HepG2 (cell line): ENCODE measurements at regions not wholly inside any gene's neighbourhood (a gene's known extent, or its start where the extent isn't known, plus 50 kb on each side); places are given as distances from the start of the nearest gene placed in this dataset.

Experiments
- ATAC-seq: fragments of 200-7000 bp; cut with Tn5 transposase; 3 replicates; pipeline ENCODE4 v1.9.1; 2020; ENCODE audit warnings: mild to moderate bottlenecking, moderate library complexity
- BruUV-seq: library from RNA; stranded (reverse); fragments of 400-500 nt; replicated peaks from 2 replicates; lab custom pipeline; 2021; lab: Mats Ljungman, UMichigan
- CTCF ChIA-PET: fragments of 300-600 bp; formaldehyde crosslinking; extraction: SDS; loops from one replicate; lab custom pipeline; 2021; ENCODE audit warnings: low total read pairs, inconsistent platforms, low intra/inter-chr PET ratio; lab: Yijun Ruan, JAX
- POLR2A ChIA-PET: fragments of 350-600 bp; sonication (Branson Sonifier 250); formaldehyde crosslinking; loops from one replicate; lab custom pipeline; 2020; ENCODE audit warnings: antibody characterized with exemption, inconsistent platforms; lab: Yijun Ruan, JAX
- DNase-seq: peaks from one replicate; pipeline ENCODE4 v3.0.0-alpha.2; 2015; ENCODE audit warnings: low spot score
- FAIRE-seq: peaks from 3 replicates; lab custom pipeline; 2011; peaks lifted over from hg19 to GRCh38; lab: Jason Lieb, UNC
- H2AFZ ChIP-seq: one replicate; pipeline ENCODE4 v1.6.1; 2011; ENCODE audit warnings: low read length, inconsistent platforms
- H3K27ac ChIP-seq: fragments of 300-600 bp; 3 replicates; pipeline ENCODE4 v1.8.0; 2011; ENCODE audit warnings: mixed run types, mild to moderate bottlenecking, mixed read lengths, low read length, inconsistent platforms; ENCODE audit not compliant: insufficient read depth; ENCODE audit errors: extremely low read length
- H3K27me3 ChIP-seq, 2 experiments: fragments of 200-600 bp in 1 of 2; 2 replicates in 1 of 2; 3 replicates in 1 of 2; pipeline versions ENCODE4 v1.6.0 to v1.8.0; 2011; ENCODE audit warnings: low read length in 2 of 2, mild to moderate bottlenecking in 2 of 2, moderate library complexity in 2 of 2, inconsistent platforms in 1 of 2; ENCODE audit not compliant: insufficient read depth in 2 of 2, control insufficient read depth in 1 of 2
- H3K36me3 ChIP-seq, 2 experiments: fragments of 200-600 bp in 1 of 2; replicated peaks in 1 of 2; 2 replicates in 1 of 2; 3 replicates in 1 of 2; pipeline versions ENCODE4 v1.5.1 to v1.8.0; 2011; ENCODE audit warnings: low read length in 2 of 2, inconsistent platforms in 1 of 2; ENCODE audit not compliant: insufficient read depth in 2 of 2, control insufficient read depth in 1 of 2
- H3K4me1 ChIP-seq: 2 replicates; pipeline ENCODE4 v1.5.1; 2012; ENCODE audit warnings: low read length, inconsistent platforms; ENCODE audit not compliant: insufficient read depth
- H3K4me2 ChIP-seq: 2 replicates; pipeline ENCODE4 v1.6.0; 2011; ENCODE audit warnings: low read depth, low read length, inconsistent platforms
- H3K4me3 ChIP-seq, 3 experiments: fragments of 200-600 bp in 1 of 3; sonication (generic), shearing (Covaris generic) in 1 of 3; replicated peaks in 1 of 3; 2 replicates each; pipeline ENCODE4 v1.5.1; 2011 to 2016; ENCODE audit warnings: low read length in 3 of 3, inconsistent platforms in 2 of 3, low read depth in 2 of 3, mild to moderate bottlenecking in 2 of 3, control low read depth in 1 of 3, mixed read lengths in 1 of 3; ENCODE audit not compliant: insufficient read depth in 1 of 3
- H3K79me2 ChIP-seq: one replicate; pipeline ENCODE4 v1.6.1; 2011; ENCODE audit warnings: low read length, inconsistent platforms; ENCODE audit not compliant: insufficient read depth
- H3K9ac ChIP-seq: 2 replicates; pipeline ENCODE4 v1.6.0; 2011; ENCODE audit warnings: mild to moderate bottlenecking, low read depth, low read length, inconsistent platforms; ENCODE audit not compliant: insufficient read depth
- H3K9me3 ChIP-seq: 2 replicates; pipeline ENCODE4 v1.5.1; 2012; ENCODE audit warnings: mild to moderate bottlenecking, low read length
- H4K20me1 ChIP-seq: 2 replicates; pipeline ENCODE4 v1.6.0; 2011; ENCODE audit warnings: inconsistent platforms, mild to moderate bottlenecking, low read length, moderate library complexity; ENCODE audit not compliant: insufficient read depth
- BRD4 ChIP-seq: sonication (generic); formaldehyde crosslinking; IDR thresholded peaks from 2 replicates; pipeline ENCODE4 v1.4.0; 2020; ENCODE audit warnings: missing genetic modification reagents
- ELF1 ChIP-seq: sonication (generic); formaldehyde crosslinking; IDR thresholded peaks from 2 replicates; pipeline ENCODE4 v1.4.0; 2020; ENCODE audit warnings: missing genetic modification reagents
- FOSL2 ChIP-seq: sonication (generic); formaldehyde crosslinking; IDR thresholded peaks from 2 replicates; pipeline ENCODE4 v1.4.0; 2020; ENCODE audit warnings: missing genetic modification reagents
- FOXO4 ChIP-seq: sonication (generic); formaldehyde crosslinking; conservative IDR thresholded peaks from 2 replicates; pipeline ENCODE4 v1.8.1; 2023; ENCODE audit warnings: missing genetic modification reagents
- GPN1 ChIP-seq: sonication (generic); formaldehyde crosslinking; IDR thresholded peaks from 2 replicates; pipeline ENCODE4 v1.5.1; 2020; ENCODE audit warnings: missing genetic modification reagents, borderline replicate concordance
- JUNB ChIP-seq: sonication (generic); formaldehyde crosslinking; IDR thresholded peaks from 2 replicates; pipeline ENCODE4 v1.8.0; 2022; ENCODE audit warnings: missing genetic modification reagents, mild to moderate bottlenecking, borderline replicate concordance
- SAP130 ChIP-seq: IDR thresholded peaks from 2 replicates; pipeline ENCODE4 v1.6.1; 2016; ENCODE audit warnings: low read depth
- SP140L ChIP-seq: sonication (generic); formaldehyde crosslinking; IDR thresholded peaks from 2 replicates; pipeline ENCODE4 v1.4.0; 2020; ENCODE audit warnings: missing genetic modification reagents, borderline replicate concordance
- SP4 ChIP-seq: sonication (generic); formaldehyde crosslinking; IDR thresholded peaks from 2 replicates; pipeline ENCODE4 v1.8.1; 2023; ENCODE audit warnings: mild to moderate bottlenecking, missing genetic modification reagents
- SPEN ChIP-seq: sonication (generic); formaldehyde crosslinking; IDR thresholded peaks from 2 replicates; pipeline ENCODE4 v1.5.1; 2020; ENCODE audit warnings: low read depth, mild to moderate bottlenecking, missing genetic modification reagents
- TBP ChIP-seq: sonication (generic); formaldehyde crosslinking; IDR thresholded peaks from 2 replicates; pipeline ENCODE4 v1.5.0; 2020; ENCODE audit warnings: missing genetic modification reagents
- TBX2 ChIP-seq: sonication (generic); formaldehyde crosslinking; IDR thresholded peaks from 2 replicates; pipeline ENCODE4 v1.5.0; 2020; ENCODE audit warnings: missing genetic modification reagents, mild to moderate bottlenecking, borderline replicate concordance
- TCF7 ChIP-seq: sonication (generic); IDR thresholded peaks from 2 replicates; pipeline ENCODE4 v1.6.1; 2016; ENCODE audit warnings: antibody characterized with exemption, low read depth
- THAP7 ChIP-seq: sonication (generic); formaldehyde crosslinking; IDR thresholded peaks from 2 replicates; pipeline ENCODE4 v1.8.1; 2023; ENCODE audit warnings: mild to moderate bottlenecking, missing genetic modification reagents
- ZNF780A ChIP-seq: sonication (generic); formaldehyde crosslinking; IDR thresholded peaks from 2 replicates; pipeline ENCODE4 v1.8.0; 2022; ENCODE audit warnings: mild to moderate bottlenecking, missing genetic modification reagents, moderate library complexity
- ZSCAN21 ChIP-seq: sonication (generic); formaldehyde crosslinking; IDR thresholded peaks from 2 replicates; pipeline ENCODE4 v1.8.0; 2022; ENCODE audit warnings: mild to moderate bottlenecking, missing genetic modification reagents, moderate library complexity, borderline replicate concordance
- WGBS: methylation state at CpG from one replicate; pipeline ENCODE4 v1.1.6; 2017; ENCODE audit warnings: low lambda C conversion rate; 5-methylcytosine and 5-hydroxymethylcytosine counted together
- in situ Hi-C: cut with HindIII; loops from 2 replicates; pipeline ENCODE4 v1.10.0; 2017; ENCODE audit warnings: low pct_unique_long_range_greater_than_20kb; ENCODE audit not compliant: extremely low pct_ligation_motif_present
- intact Hi-C: fragments of 100-400 bp; cut with micrococcal nuclease; formaldehyde crosslinking; loops from one replicate; pipeline ENCODE4 v1.10.0; 2022; ENCODE audit not compliant: unreplicated experiment
- TF ChIP-seq, protein P1 (sequence below): sonication (generic); formaldehyde crosslinking; conservative IDR thresholded peaks from 2 replicates; pipeline ENCODE4 v1.4.0; 2020; ENCODE audit warnings: missing genetic modification reagents
- TF ChIP-seq, protein P2 (sequence below): sonication (generic); formaldehyde crosslinking; IDR thresholded peaks from 2 replicates; pipeline ENCODE4 v1.5.0; 2020; ENCODE audit warnings: missing genetic modification reagents

- BruUV-seq, result no TSS peak
- Histone ChIP-seq H3K9ac (no peak overlapping the region), H2AFZ (no peak overlapping the region), H3K27ac (no peak overlapping the region), H3K36me3 (no peaks in the 10 kb centered on the region), H3K4me1 (no peaks in the 10 kb centered on the region), H3K79me2 (no peaks in the 10 kb centered on the region), H3K27me3 (no peaks in the 10 kb centered on the region; a peak in 1 of 5 replicates), H3K9me3 (no peaks in the 10 kb centered on the region), H4K20me1 (no peaks in the 10 kb centered on the region), H3K4me2 (no peak overlapping the region), H3K4me3 (no peak overlapping the region)
- ChIA-PET POLR2A (no interaction called here), CTCF (no interaction called here)
- ATAC-seq (no peak), FAIRE-seq (no peak), DNase-seq (no peak)
- intact Hi-C loops (no loop called here), in situ Hi-C loops (no loop called here)
- 42% methylated on average over 3 of the region's 3 CpGs for WGBS
- TF ChIP-seq SP4 (CRISPR knock-in tag) (no peak), ELF1 (no peak), BRD4 (CRISPR knock-in tag) (no peak), FOSL2 (CRISPR knock-in tag) (no peak), TBX2 (CRISPR knock-in tag) (no peak), JUNB (CRISPR knock-in tag) (no peak), GPN1 (CRISPR knock-in tag) (no peak), SAP130 (no peak), SPEN (CRISPR knock-in tag) (no peak), ZSCAN21 (CRISPR knock-in tag) (no peak), FOXO4 (CRISPR knock-in tag) (no peak), SP140L (no peak), THAP7 (CRISPR knock-in tag) (no peak), ZNF780A (CRISPR knock-in tag) (no peak), TCF7 (no peak), TBP (CRISPR knock-in tag) (no peak)
- TF ChIP-seq, protein P1, sequence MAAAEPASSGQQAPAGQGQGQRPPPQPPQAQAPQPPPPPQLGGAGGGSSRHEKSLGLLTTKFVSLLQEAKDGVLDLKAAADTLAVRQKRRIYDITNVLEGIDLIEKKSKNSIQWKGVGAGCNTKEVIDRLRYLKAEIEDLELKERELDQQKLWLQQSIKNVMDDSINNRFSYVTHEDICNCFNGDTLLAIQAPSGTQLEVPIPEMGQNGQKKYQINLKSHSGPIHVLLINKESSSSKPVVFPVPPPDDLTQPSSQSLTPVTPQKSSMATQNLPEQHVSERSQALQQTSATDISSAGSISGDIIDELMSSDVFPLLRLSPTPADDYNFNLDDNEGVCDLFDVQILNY (CRISPR knock-in tag), result no peak
- TF ChIP-seq, protein P2, sequence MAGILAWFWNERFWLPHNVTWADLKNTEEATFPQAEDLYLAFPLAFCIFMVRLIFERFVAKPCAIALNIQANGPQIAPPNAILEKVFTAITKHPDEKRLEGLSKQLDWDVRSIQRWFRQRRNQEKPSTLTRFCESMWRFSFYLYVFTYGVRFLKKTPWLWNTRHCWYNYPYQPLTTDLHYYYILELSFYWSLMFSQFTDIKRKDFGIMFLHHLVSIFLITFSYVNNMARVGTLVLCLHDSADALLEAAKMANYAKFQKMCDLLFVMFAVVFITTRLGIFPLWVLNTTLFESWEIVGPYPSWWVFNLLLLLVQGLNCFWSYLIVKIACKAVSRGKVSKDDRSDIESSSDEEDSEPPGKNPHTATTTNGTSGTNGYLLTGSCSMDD (CRISPR knock-in tag), result no peak
These were observed 694.8 kb upstream of the PKDCC start for GRCh38 chr2:41353060-41353459.
